Neuronal stem cell (in vitro differentiated cells): ENCODE measurements at regions not wholly inside any gene's neighbourhood (a gene's known extent, or its start where the extent isn't known, plus 50 kb on each side); places are given as distances from the start of the nearest gene placed in this dataset.

Experiments used
- DNase-seq: peaks from one replicate; pipeline ENCODE4 v3.0.0-alpha.2; 2013; ENCODE audit warnings: low spot score
- H2AFZ ChIP-seq: one replicate; pipeline ENCODE4 v1.6.1; 2013; ENCODE audit warnings: mild to moderate bottlenecking, low read length, inconsistent platforms
- H2AK5ac ChIP-seq: 2 replicates; pipeline ENCODE4 v1.6.1; 2013; ENCODE audit warnings: low read depth, mild to moderate bottlenecking, inconsistent platforms, low read length, moderate library complexity, mixed read lengths
- H2BK120ac ChIP-seq: 2 replicates; pipeline ENCODE4 v1.6.1; 2013; ENCODE audit warnings: low read depth, mild to moderate bottlenecking, inconsistent platforms, low read length, moderate library complexity, mixed read lengths
- H2BK12ac ChIP-seq: one replicate; pipeline ENCODE4 v1.6.1; 2013; ENCODE audit warnings: low read length, inconsistent platforms
- H2BK15ac ChIP-seq: 2 replicates; pipeline ENCODE4 v1.6.1; 2013; ENCODE audit warnings: mild to moderate bottlenecking, low read length, inconsistent platforms, mixed read lengths
- H2BK5ac ChIP-seq: one replicate; pipeline ENCODE4 v1.6.1; 2013; ENCODE audit warnings: inconsistent platforms, mild to moderate bottlenecking, low read length, moderate library complexity
- H3K14ac ChIP-seq: one replicate; pipeline ENCODE4 v1.6.1; 2013; ENCODE audit warnings: low read length, inconsistent platforms
- H3K18ac ChIP-seq: 2 replicates; pipeline ENCODE4 v1.6.1; 2013; ENCODE audit warnings: low read length, inconsistent platforms
- H3K23ac ChIP-seq: 2 replicates; pipeline ENCODE4 v1.6.1; 2013; ENCODE audit warnings: low read depth, mild to moderate bottlenecking, mixed read lengths, low read length, inconsistent platforms; ENCODE audit not compliant: poor library complexity
- H3K27ac ChIP-seq: replicated peaks from 3 replicates; pipeline ENCODE4 v1.5.1; 2013; ENCODE audit warnings: low read length, inconsistent platforms
- H3K27me3 ChIP-seq, 3 experiments: 2 replicates each; pipeline ENCODE4 v1.6.1; 2013; ENCODE audit warnings: low read length in 3 of 3, mild to moderate bottlenecking in 2 of 3, inconsistent platforms in 1 of 3, low read depth in 1 of 3, mixed read lengths in 1 of 3, moderate library complexity in 1 of 3; ENCODE audit not compliant: control insufficient read depth in 3 of 3, insufficient read depth in 3 of 3
- H3K36me3 ChIP-seq, 2 donors: replicated peaks in 1 of 2; 2 replicates each; pipeline ENCODE4 v1.6.1; 2013; ENCODE audit warnings: low read length in 2 of 2; ENCODE audit not compliant: control insufficient read depth in 2 of 2, insufficient read depth in 2 of 2
- H3K4ac ChIP-seq: 2 replicates; pipeline ENCODE4 v1.6.1; 2013; ENCODE audit warnings: inconsistent platforms, mild to moderate bottlenecking, low read length, moderate library complexity
- H3K4me1 ChIP-seq, 2 donors: 1 replicate in 1 of 2; 2 replicates in 1 of 2; pipeline ENCODE4 v1.6.1; 2013; ENCODE audit warnings: low read length in 2 of 2, low read depth in 1 of 2; ENCODE audit not compliant: control insufficient read depth in 2 of 2, insufficient read depth in 1 of 2
- H3K4me2 ChIP-seq: one replicate; pipeline ENCODE4 v1.6.1; 2013; ENCODE audit warnings: mild to moderate bottlenecking, low read length, inconsistent platforms; ENCODE audit not compliant: insufficient read depth, poor library complexity, severe bottlenecking
- H3K4me3 ChIP-seq, 2 donors: 2 replicates each; pipeline ENCODE4 v1.5.1; 2013; ENCODE audit warnings: low read length in 2 of 2, mild to moderate bottlenecking in 2 of 2, inconsistent platforms in 1 of 2, moderate library complexity in 1 of 2
- H3K79me1 ChIP-seq: one replicate; pipeline ENCODE4 v1.6.1; 2013; ENCODE audit warnings: low read depth, mild to moderate bottlenecking, inconsistent platforms, low read length, moderate library complexity
- H3K9ac ChIP-seq: one replicate; pipeline ENCODE4 v1.6.1; 2013; ENCODE audit warnings: mild to moderate bottlenecking, low read depth, low read length, inconsistent platforms; ENCODE audit not compliant: poor library complexity
- H3K9me3 ChIP-seq, 2 donors: replicated peaks in 1 of 2; 2 replicates each; pipeline versions ENCODE3 to v1.6.1; 2013; ENCODE audit warnings: low read length in 2 of 2, mild to moderate bottlenecking in 2 of 2, inconsistent platforms in 1 of 2, low read depth in 1 of 2, mixed read lengths in 1 of 2, moderate library complexity in 1 of 2; ENCODE audit not compliant: control insufficient read depth in 2 of 2, insufficient read depth in 1 of 2
- H4K8ac ChIP-seq: one replicate; pipeline ENCODE4 v1.6.1; 2013; ENCODE audit warnings: low read depth, mild to moderate bottlenecking, inconsistent platforms, low read length, moderate library complexity
- H4K91ac ChIP-seq: one replicate; pipeline ENCODE4 v1.6.1; 2013; ENCODE audit warnings: low read length, low read depth, mild to moderate bottlenecking, inconsistent platforms; ENCODE audit not compliant: poor library complexity
- WGBS, 2 donors: extraction: QIAGEN DNeasy Blood & Tissue Kit; methylation state at CpG; one replicate each; pipeline ENCODE4 v1.1.7; 2013; ENCODE audit warnings: missing lambda C conversion rate in 2 of 2, mixed read lengths in 1 of 2; ENCODE audit not compliant: insufficient read length in 2 of 2, insufficient replicate concordance in 1 of 2; ENCODE audit errors: extremely low coverage in 2 of 2; 5-methylcytosine and 5-hydroxymethylcytosine counted together

- Histone ChIP-seq H2BK15ac (no peak overlapping the region), H3K9ac (no peak overlapping the region), H3K14ac (no peak overlapping the region), H2BK12ac (no peak overlapping the region), H3K4me1 (no peaks in the 10 kb centered on the region), H4K91ac (no peak overlapping the region), H3K79me1 (no peaks in the 10 kb centered on the region), H3K27ac (no peak overlapping the region), H4K8ac (no peak overlapping the region), H3K18ac (no peak overlapping the region), H3K27me3 (peaks cover 0 to 3% (median 2%) of the 10 kb centered on the region in 3 experiments), H3K4me2 (no peak overlapping the region), H3K23ac (no peak overlapping the region), H3K9me3 (peaks cover 3 to 8% of the 10 kb centered on the region in 2 donors), H3K4me3 (no peak overlapping the region), H3K4ac (no peak overlapping the region), H2AK5ac (no peak overlapping the region), H2BK120ac (no peak overlapping the region), H3K36me3 (no peaks in the 10 kb centered on the region), H2AFZ (no peak overlapping the region), H2BK5ac (no peak overlapping the region)
- WGBS, 2 donors = no CpG with 5 or more reads among the region's 1 CpG
- no peak for DNase-seq
Observed at GRCh38 chr2:88818381-88818780, 126.9 kb downstream of the RPIA start.

GRCh38 chr2:88824951-88825350, 133.5 kb downstream of the RPIA start:
- Histone ChIP-seq H2BK120ac (no peak overlapping the region), H3K23ac (no peak overlapping the region), H2AK5ac (no peak overlapping the region), H3K4me3 (no peak overlapping the region), H3K4ac (no peak overlapping the region), H3K27ac (no peak overlapping the region), H3K18ac (no peak overlapping the region), H3K27me3 (peaks cover 0 to 9% (median 0%) of the 10 kb centered on the region in 3 experiments), H3K4me1 (no peaks in the 10 kb centered on the region), H2BK15ac (no peak overlapping the region), H3K9me3 (no peaks in the 10 kb centered on the region), H2BK12ac (no peak overlapping the region), H3K14ac (no peak overlapping the region), H3K9ac (no peak overlapping the region), H3K79me1 (no peaks in the 10 kb centered on the region), H3K4me2 (no peak overlapping the region), H4K8ac (no peak overlapping the region), H3K36me3 (no peaks in the 10 kb centered on the region), H2AFZ (no peak overlapping the region), H2BK5ac (no peak overlapping the region), H4K91ac (no peak overlapping the region)
- no CpG with 5 or more reads among the region's 6 CpGs for WGBS, 2 donors
- DNase-seq = no peak

- H3K27ac ChIP-seq = no peak overlapping the region
- no peak for DNase-seq
- no peak overlapping the region for H2BK12ac ChIP-seq
- peaks cover 0 to 9% (median 3%) of the 10 kb centered on the region in 3 experiments for H3K27me3 ChIP-seq
- no peak overlapping the region for H3K23ac ChIP-seq
- H3K9ac ChIP-seq = no peak overlapping the region
- H3K4me3 ChIP-seq = no peak overlapping the region
- no peak overlapping the region for H3K4ac ChIP-seq
- H3K4me1 ChIP-seq = peaks cover 0 to 2% of the 10 kb centered on the region in 2 donors
- no peak overlapping the region for H2AK5ac ChIP-seq
- no peaks in the 10 kb centered on the region for H3K79me1 ChIP-seq
- H3K14ac ChIP-seq = no peak overlapping the region
- no peak overlapping the region for H2AFZ ChIP-seq
- H2BK5ac ChIP-seq = no peak overlapping the region
- no peaks in the 10 kb centered on the region for H3K36me3 ChIP-seq
- no peak overlapping the region for H3K18ac ChIP-seq
- no peak overlapping the region for H2BK15ac ChIP-seq
- no peaks in the 10 kb centered on the region for H3K9me3 ChIP-seq
- no CpG with 5 or more reads among the region's 4 CpGs for WGBS, 2 donors
- no peak overlapping the region for H4K91ac ChIP-seq
- H4K8ac ChIP-seq = no peak overlapping the region
- no peak overlapping the region for H2BK120ac ChIP-seq
- no peak overlapping the region for H3K4me2 ChIP-seq
Observed at GRCh38 chr2:88826399-88826798, 134.9 kb downstream of the RPIA start.

- H3K9me3 ChIP-seq = no peaks in the 10 kb centered on the region
- H3K4me3 ChIP-seq = no peak overlapping the region
- no peak overlapping the region for H3K14ac ChIP-seq
- H2BK12ac ChIP-seq = no peak overlapping the region
- no peaks in the 10 kb centered on the region for H3K79me1 ChIP-seq
- H3K18ac ChIP-seq = no peak overlapping the region
- H3K4ac ChIP-seq = no peak overlapping the region
- no peak overlapping the region for H2BK120ac ChIP-seq
- DNase-seq = no peak
- no peak overlapping the region for H3K27ac ChIP-seq
- peaks cover 0 to 18% (median 3%) of the 10 kb centered on the region in 3 experiments for H3K27me3 ChIP-seq
- H4K8ac ChIP-seq = no peak overlapping the region
- H3K4me2 ChIP-seq = no peak overlapping the region
- H3K4me1 ChIP-seq = peaks cover 0 to 2% of the 10 kb centered on the region in 2 donors
- no peak overlapping the region for H4K91ac ChIP-seq
- no peak overlapping the region for H3K23ac ChIP-seq
- H2AK5ac ChIP-seq = no peak overlapping the region
- no CpG with 5 or more reads among the region's 6 CpGs for WGBS, 2 donors
- H2AFZ ChIP-seq = no peak overlapping the region
- H3K36me3 ChIP-seq = no peaks in the 10 kb centered on the region
- no peak overlapping the region for H3K9ac ChIP-seq
- no peak overlapping the region for H2BK15ac ChIP-seq
- H2BK5ac ChIP-seq = no peak overlapping the region
Observed at GRCh38 chr2:88827821-88828220, 136.3 kb downstream of the RPIA start.
